ENCODE measurements at regions not wholly inside any gene's neighbourhood (a gene's known extent, or its start where the extent isn't known, plus 50 kb on each side); places are given as distances from the start of the nearest gene placed in this dataset.

DNA sequence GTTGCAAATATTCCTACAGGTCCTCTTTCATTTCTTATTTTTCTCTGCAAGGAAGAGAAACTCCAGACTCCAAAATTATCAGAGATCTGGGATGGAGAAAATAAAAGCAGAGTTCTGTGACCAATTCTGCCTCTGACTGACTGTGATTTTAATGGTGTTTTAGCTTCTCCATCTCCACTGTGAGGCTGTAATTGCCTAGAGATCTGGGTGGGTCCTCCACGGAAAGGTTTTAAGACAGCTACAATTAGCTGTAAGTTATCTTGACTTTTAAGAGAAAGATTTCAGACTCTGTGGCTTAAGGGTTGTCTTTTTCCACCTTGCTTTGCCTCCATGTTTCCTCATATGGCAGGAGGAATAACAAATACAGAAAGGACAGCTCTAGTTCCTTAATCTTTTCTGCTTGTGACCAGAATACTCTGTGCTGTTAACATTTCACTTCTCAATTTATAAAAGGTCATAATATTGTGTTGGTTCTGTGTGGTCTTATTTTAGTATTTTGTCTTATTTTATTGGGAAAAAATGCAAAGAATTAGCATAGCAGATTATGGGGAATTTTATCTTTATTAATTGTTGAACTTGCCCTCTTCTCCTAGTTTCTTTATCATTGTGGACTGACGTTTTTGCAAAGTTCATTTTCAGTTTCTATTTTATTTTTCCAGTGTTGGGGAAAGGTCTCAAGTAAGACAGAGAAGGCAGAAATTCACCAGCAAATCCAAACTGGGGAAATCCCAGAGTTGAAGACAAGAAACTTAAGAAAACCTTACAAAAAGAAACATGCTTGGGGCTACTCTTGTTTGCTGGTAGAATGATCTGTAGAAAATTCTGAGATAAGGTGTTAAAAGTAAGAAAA is 157.9 kb downstream of the RAP2B start:
- Mint-ChIP-seq H3K27me3 (no peaks in the 10 kb centered on the region), H3K36me3 (ENCODE audit: low read depth) (no peaks in the 10 kb centered on the region), H3K9me3 (no peaks in the 10 kb centered on the region), H3K4me1 (ENCODE audit: low read depth) (peaks cover 10% of the 10 kb centered on the region), H3K27ac (no peak overlapping the region), H3K4me3 (no peak overlapping the region)
- TF ChIP-seq, protein P1, sequence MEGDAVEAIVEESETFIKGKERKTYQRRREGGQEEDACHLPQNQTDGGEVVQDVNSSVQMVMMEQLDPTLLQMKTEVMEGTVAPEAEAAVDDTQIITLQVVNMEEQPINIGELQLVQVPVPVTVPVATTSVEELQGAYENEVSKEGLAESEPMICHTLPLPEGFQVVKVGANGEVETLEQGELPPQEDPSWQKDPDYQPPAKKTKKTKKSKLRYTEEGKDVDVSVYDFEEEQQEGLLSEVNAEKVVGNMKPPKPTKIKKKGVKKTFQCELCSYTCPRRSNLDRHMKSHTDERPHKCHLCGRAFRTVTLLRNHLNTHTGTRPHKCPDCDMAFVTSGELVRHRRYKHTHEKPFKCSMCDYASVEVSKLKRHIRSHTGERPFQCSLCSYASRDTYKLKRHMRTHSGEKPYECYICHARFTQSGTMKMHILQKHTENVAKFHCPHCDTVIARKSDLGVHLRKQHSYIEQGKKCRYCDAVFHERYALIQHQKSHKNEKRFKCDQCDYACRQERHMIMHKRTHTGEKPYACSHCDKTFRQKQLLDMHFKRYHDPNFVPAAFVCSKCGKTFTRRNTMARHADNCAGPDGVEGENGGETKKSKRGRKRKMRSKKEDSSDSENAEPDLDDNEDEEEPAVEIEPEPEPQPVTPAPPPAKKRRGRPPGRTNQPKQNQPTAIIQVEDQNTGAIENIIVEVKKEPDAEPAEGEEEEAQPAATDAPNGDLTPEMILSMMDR (IDR thresholded peaks at IDR 0.05): no peak
- ATAC-seq (ENCODE audit: poor library complexity) (no peak), DNase-seq (no peak)
- no peak overlapping the region for H3K27ac ChIP-seq (ENCODE audit: low read depth in 1 of 2, low read length in 2 of 2)
- H3K36me3 ChIP-seq (ENCODE audit: insufficient read depth, low read length): no peaks in the 10 kb centered on the region
- peaks cover 0 to 9% of the 10 kb centered on the region in 2 experiments for H3K9me3 ChIP-seq (ENCODE audit: control insufficient read depth in 1 of 2, insufficient read depth in 1 of 2, low read length in 2 of 2)
- no peak overlapping the region for H3K4me3 ChIP-seq (ENCODE audit: low read length)
- ChIA-PET POLR2A (no interaction called here), CTCF (no interaction called here)
- H3K4me1 ChIP-seq (ENCODE audit: insufficient read depth, low read length): no peaks in the 10 kb centered on the region
- intact Hi-C loops (cut with DNase I, micrococcal nuclease): no loop called here
- no peaks in the 10 kb centered on the region for H3K27me3 ChIP-seq (ENCODE audit: control insufficient read depth in 1 of 2, insufficient read depth in 2 of 2, low read length in 2 of 2)

DNA sequence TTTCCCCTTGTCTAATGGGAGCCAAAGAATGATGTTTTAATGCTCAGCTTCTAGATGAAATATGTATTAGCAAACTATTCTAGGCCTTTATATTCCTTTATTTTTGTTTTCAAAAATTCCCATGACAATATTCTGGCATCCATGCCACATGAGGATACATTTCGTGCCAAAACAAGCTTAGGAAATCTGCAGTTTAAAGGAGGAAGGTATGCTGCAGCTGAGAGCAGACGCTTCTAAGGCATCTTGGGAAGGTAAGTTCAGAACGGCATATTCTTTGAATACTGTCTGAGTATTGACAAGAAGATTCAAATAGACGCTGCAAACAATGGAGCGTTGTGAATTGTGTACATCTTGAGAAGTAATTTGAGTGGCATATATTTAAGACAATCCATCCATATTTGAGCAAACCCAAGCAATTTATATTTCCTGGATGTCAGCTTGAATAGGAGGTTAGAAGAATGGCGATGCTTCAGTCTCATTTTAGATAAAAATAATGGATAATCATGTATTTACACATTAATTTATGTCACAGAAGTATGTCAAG is 158.6 kb downstream of the RAP2B start:
- CTCF ChIA-PET: no interaction called here

DNA sequence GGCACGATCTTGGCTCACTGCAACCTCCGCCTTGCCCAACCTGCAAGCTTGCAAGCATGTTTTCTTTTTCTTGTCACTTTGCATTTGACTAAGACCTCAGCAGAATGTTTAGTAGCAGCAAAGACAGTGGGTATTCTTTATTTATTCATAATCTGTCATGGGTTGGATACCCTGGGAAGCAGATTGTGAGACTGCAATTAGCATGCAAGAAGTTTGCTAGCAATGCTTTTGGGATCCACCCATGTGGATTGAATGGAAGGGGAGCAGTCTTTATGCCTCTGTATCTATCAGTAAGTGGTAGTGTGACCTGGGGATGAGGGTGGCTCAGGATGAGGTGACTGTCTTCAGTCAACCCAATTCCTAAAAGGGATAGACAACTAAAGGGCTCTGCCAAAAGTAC is 166.7 kb downstream of the RAP2B start:
- Histone ChIP-seq H3K27ac (ENCODE audit: low read depth in 1 of 2, low read length in 2 of 2) (no peak overlapping the region), H3K4me3 (ENCODE audit: low read length) (no peak overlapping the region), H3K36me3 (ENCODE audit: insufficient read depth, low read length) (no peaks in the 10 kb centered on the region), H3K9me3 (ENCODE audit: control insufficient read depth in 1 of 2, insufficient read depth in 1 of 2, low read length in 2 of 2) (peaks cover 0 to 5% of the 10 kb centered on the region in 2 experiments), H3K27me3 (ENCODE audit: control insufficient read depth in 1 of 2, insufficient read depth in 2 of 2, low read length in 2 of 2) (no peaks in the 10 kb centered on the region), H3K4me1 (ENCODE audit: insufficient read depth, low read length) (no peaks in the 10 kb centered on the region)
- Mint-ChIP-seq H3K4me3 (no peak overlapping the region), H3K36me3 (ENCODE audit: low read depth) (no peaks in the 10 kb centered on the region), H3K27me3 (no peaks in the 10 kb centered on the region), H3K4me1 (ENCODE audit: low read depth) (no peaks in the 10 kb centered on the region), H3K27ac (no peak overlapping the region), H3K9me3 (no peaks in the 10 kb centered on the region)
- POLR2A ChIA-PET: interaction anchor here (0.6 kb wide), 1 partner anchor 185 kb away, joined by 3 read pairs; no protein-coding TSS in a partner anchor
- CTCF ChIA-PET: no interaction called here
- ATAC-seq (ENCODE audit: poor library complexity) (no peak), DNase-seq (no peak)
- TF ChIP-seq, protein P1 (IDR thresholded peaks at IDR 0.05): no peak
- intact Hi-C loops (cut with DNase I, micrococcal nuclease): no loop called here

More for the DNA sequence above, 158.6 kb downstream of the RAP2B start:
- H3K4me1 ChIP-seq (ENCODE audit: insufficient read depth, low read length): no peaks in the 10 kb centered on the region
- H3K27ac ChIP-seq (ENCODE audit: low read depth in 1 of 2, low read length in 2 of 2): no peak overlapping the region
- Mint-ChIP-seq H3K9me3 (no peaks in the 10 kb centered on the region), H3K27me3 (no peaks in the 10 kb centered on the region), H3K4me3 (no peak overlapping the region), H3K36me3 (ENCODE audit: low read depth) (no peaks in the 10 kb centered on the region), H3K27ac (no peak overlapping the region), H3K4me1 (ENCODE audit: low read depth) (peaks cover 10% of the 10 kb centered on the region)
- TF ChIP-seq, protein P1 (IDR thresholded peaks at IDR 0.05): no peak
- no peaks in the 10 kb centered on the region for H3K36me3 ChIP-seq (ENCODE audit: insufficient read depth, low read length)
- peaks cover 0 to 10% of the 10 kb centered on the region in 2 experiments for H3K9me3 ChIP-seq (ENCODE audit: control insufficient read depth in 1 of 2, insufficient read depth in 1 of 2, low read length in 2 of 2)
- no peak for ATAC-seq (ENCODE audit: poor library complexity)
- H3K27me3 ChIP-seq (ENCODE audit: control insufficient read depth in 1 of 2, insufficient read depth in 2 of 2, low read length in 2 of 2): no peaks in the 10 kb centered on the region
- POLR2A ChIA-PET: no interaction called here
- no peak for DNase-seq
- H3K4me3 ChIP-seq (ENCODE audit: low read length): no peak overlapping the region
- intact Hi-C loops (cut with DNase I, micrococcal nuclease): no loop called here
